ENCODE measurements at regions not wholly inside any gene's neighbourhood (a gene's known extent, or its start where the extent isn't known, plus 50 kb on each side); places are given as distances from the start of the nearest gene placed in this dataset.

GRCh38 chr2:34853646-34854045 lies 1254.5 kb upstream of the FAM98A start:
- H3K36me3 ChIP-seq (replicated peaks in 1 of 2; ENCODE audit: insufficient read depth in 1 of 2, low read depth in 2 of 2): no peaks in the 10 kb centered on the region
- H3K27me3 ChIP-seq: no peaks in the 10 kb centered on the region
- no peaks in the 10 kb centered on the region for H3K9me3 ChIP-seq
- no peak for DNase-seq
- H3K27ac ChIP-seq: no peak overlapping the region
- no peak for ATAC-seq
- TF ChIP-seq CTCF (IDR thresholded peaks at IDR 0.05): no peak
- TF ChIP-seq POLR2A (IDR thresholded peaks at IDR 0.05): no peak
- peaks cover 8% of the 10 kb centered on the region for H3K4me1 ChIP-seq
- intact Hi-C loops (cut with DNase I): no loop called here
- H3K4me3 ChIP-seq: no peak overlapping the region
- WGBS, 2 donors: 81 to 83% methylated on average over 5 of the region's 5 CpGs

- ATAC-seq (peak; percentile 99), DNase-seq (peak; percentile 41 to 64 (median 44))
- peak overlapping the region in 3 of 4 donors; percentile 13 to 55 (median 39) for H3K27ac ChIP-seq
- no peak overlapping the region for H3K4me3 ChIP-seq
- no peaks in the 10 kb centered on the region for H3K36me3 ChIP-seq (replicated peaks in 1 of 2; ENCODE audit: insufficient read depth in 1 of 2, low read depth in 2 of 2)
- intact Hi-C loops (cut with DNase I): no loop called here
- TF ChIP-seq CTCF (IDR thresholded peaks at IDR 0.05) (no peak), POLR2A (IDR thresholded peaks at IDR 0.05) (no peak)
- no peaks in the 10 kb centered on the region for H3K27me3 ChIP-seq
- H3K4me1 ChIP-seq: peaks cover 8% of the 10 kb centered on the region
- WGBS, 2 donors: 7 to 12% methylated on average over 2 of the region's 2 CpGs
- H3K9me3 ChIP-seq: no peaks in the 10 kb centered on the region
Observed at GRCh38 chr2:34851804-34852203, 1252.7 kb upstream of the FAM98A start.

- DNase-seq (no peak), ATAC-seq (no peak)
- TF ChIP-seq POLR2A (IDR thresholded peaks at IDR 0.05) (no peak), CTCF (IDR thresholded peaks at IDR 0.05) (no peak)
- H3K4me1 ChIP-seq: peaks cover 8% of the 10 kb centered on the region
- intact Hi-C loops (cut with DNase I): no loop called here
- H3K9me3 ChIP-seq: no peaks in the 10 kb centered on the region
- H3K27ac ChIP-seq: no peak overlapping the region
- WGBS, 2 donors: 80 to 81% methylated on average over 3 of the region's 3 CpGs
- H3K36me3 ChIP-seq (replicated peaks in 1 of 2; ENCODE audit: insufficient read depth in 1 of 2, low read depth in 2 of 2): no peaks in the 10 kb centered on the region
- H3K27me3 ChIP-seq: no peaks in the 10 kb centered on the region
- no peak overlapping the region for H3K4me3 ChIP-seq
Observed at GRCh38 chr2:34849827-34850226, 1250.7 kb upstream of the FAM98A start.

GRCh38 chr2:34848691-34849090 lies 1249.6 kb upstream of the FAM98A start:
- intact Hi-C loops (cut with DNase I): no loop called here
- TF ChIP-seq POLR2A (IDR thresholded peaks at IDR 0.05): no peak
- no peak for TF ChIP-seq CTCF (IDR thresholded peaks at IDR 0.05)

GRCh38 chr2:34848132-34848531 lies 1249.0 kb upstream of the FAM98A start:
- Histone ChIP-seq H3K9me3 (no peaks in the 10 kb centered on the region), H3K36me3 (replicated peaks in 1 of 2; ENCODE audit: insufficient read depth in 1 of 2, low read depth in 2 of 2) (no peaks in the 10 kb centered on the region), H3K4me3 (no peak overlapping the region), H3K27me3 (no peaks in the 10 kb centered on the region), H3K27ac (no peak overlapping the region), H3K4me1 (peaks cover 8% of the 10 kb centered on the region)
- TF ChIP-seq CTCF (IDR thresholded peaks at IDR 0.05) (no peak), POLR2A (IDR thresholded peaks at IDR 0.05) (no peak)
- no peak for DNase-seq
- no peak for ATAC-seq
- 55 to 68% methylated on average over 2 of the region's 2 CpGs for WGBS, 2 donors
- intact Hi-C loops (cut with DNase I): no loop called here

More at GRCh38 chr2:34848691-34849090, 1249.6 kb upstream of the FAM98A start:
- ATAC-seq (no peak), DNase-seq (no peak)
- Histone ChIP-seq H3K36me3 (replicated peaks in 1 of 2; ENCODE audit: insufficient read depth in 1 of 2, low read depth in 2 of 2) (no peaks in the 10 kb centered on the region), H3K4me1 (peaks cover 8% of the 10 kb centered on the region), H3K27me3 (no peaks in the 10 kb centered on the region), H3K4me3 (no peak overlapping the region), H3K9me3 (no peaks in the 10 kb centered on the region), H3K27ac (no peak overlapping the region)
- WGBS, 2 donors: 79 to 84% methylated on average over 3 of the region's 3 CpGs
